A549 (cell line): ENCODE measurements at regions not wholly inside any gene's neighbourhood (a gene's known extent, or its start where the extent isn't known, plus 50 kb on each side); places are given as distances from the start of the nearest gene placed in this dataset.

ENCODE experiments used
- ATAC-seq, 2 experiments: fragments of 200-7000 bp in 1 of 2; fragments of >200 bp in 1 of 2; cut with Nextera tagmentation in 1 of 2; cut with Tn5 transposase in 1 of 2; 3 replicates each; pipeline versions ENCODE4 v1.8.0 to v1.9.1; 2018 to 2020; ENCODE audit warnings: mild to moderate bottlenecking in 1 of 2, moderate library complexity in 1 of 2
- CTCF ChIA-PET: fragments of 300-600 bp; sonication (Branson Sonifier 250); formaldehyde crosslinking; extraction: SDS; loops from one replicate; lab custom pipeline; 2021; ENCODE audit warnings: antibody characterized with exemption, inconsistent platforms; lab: Yijun Ruan, JAX
- POLR2A ChIA-PET: fragments of 350-600 bp; formaldehyde crosslinking; extraction: SDS; loops from one replicate; lab custom pipeline; 2021; ENCODE audit warnings: antibody characterized with exemption, inconsistent platforms; lab: Yijun Ruan, JAX
- DNase-seq, 2 experiments: peaks; one replicate each; pipeline versions ENCODE4 v3.0.0 to v3.0.0-alpha.2; 2011 to 2016; ENCODE audit warnings: low read depth in 1 of 2, low spot score in 1 of 2
- FAIRE-seq: peaks from 2 replicates; lab custom pipeline; 2011; peaks lifted over from hg19 to GRCh38; lab: Jason Lieb, UNC
- H3K27ac ChIP-seq, 2 experiments: fragments of >200 bp; sonication (Bioruptor Twin); formaldehyde crosslinking; 3 replicates each; pipeline ENCODE4 v1.5.1; 2016 to 2017
- H3K4me1 ChIP-seq: fragments of >200 bp; sonication (Bioruptor Twin); formaldehyde crosslinking; 3 replicates; pipeline ENCODE4 v1.6.1; 2016
- H3K4me2 ChIP-seq: fragments of >200 bp; sonication (Bioruptor Twin); formaldehyde crosslinking; 3 replicates; pipeline ENCODE4 v1.6.1; 2016
- H3K4me3 ChIP-seq: fragments of >200 bp; sonication (Bioruptor Twin); formaldehyde crosslinking; 3 replicates; pipeline ENCODE4 v1.5.1; 2016
- H3K9me3 ChIP-seq: fragments of >200 bp; sonication (Bioruptor Twin); formaldehyde crosslinking; 3 replicates; pipeline ENCODE4 v1.6.1; 2016
- BCL3 ChIP-seq: fragments of >200 bp; sonication (Bioruptor Twin); formaldehyde crosslinking; IDR thresholded peaks from 3 replicates; pipeline ENCODE4 v1.6.1; 2016
- BHLHE40 ChIP-seq: IDR thresholded peaks from 2 replicates; pipeline ENCODE4 v1.6.1; 2012; ENCODE audit warnings: low read depth, low read length, inconsistent platforms
- CEBPB ChIP-seq, 2 experiments: fragments of >200 bp in 1 of 2; sonication (Bioruptor Twin) in 1 of 2; formaldehyde crosslinking in 1 of 2; IDR thresholded peaks; 2 replicates each; pipeline ENCODE4 v1.6.1; 2012 to 2016
- CHD4 ChIP-seq: fragments of 200-600 bp; sonication (generic); IDR thresholded peaks from 2 replicates; pipeline ENCODE4 v1.6.1; 2016; ENCODE audit warnings: antibody characterized with exemption, mild to moderate bottlenecking, borderline replicate concordance
- CTCF ChIP-seq: fragments of >200 bp; sonication (Bioruptor Twin); formaldehyde crosslinking; IDR thresholded peaks from 3 replicates; pipeline ENCODE4 v1.5.1; 2016
- EHMT2 ChIP-seq: fragments of 200-600 bp; sonication (generic); IDR thresholded peaks from 2 replicates; pipeline ENCODE4 v1.6.1; 2016; ENCODE audit warnings: antibody characterized with exemption, low read depth, mild to moderate bottlenecking, moderate library complexity
- HOXB13 ChIP-seq: fragments of 250-450 bp; sonication (Bioruptor Pico); IDR thresholded peaks from 2 replicates; pipeline ENCODE4 v1.5.0; 2020; ENCODE audit warnings: low read depth, mild to moderate bottlenecking, moderate library complexity
- JUN ChIP-seq, 2 experiments: fragments of >200 bp; sonication (Bioruptor Twin); formaldehyde crosslinking; IDR thresholded peaks; 2 replicates in 1 of 2; 3 replicates in 1 of 2; pipeline ENCODE4 v1.6.1; 2016 to 2017
- JUNB ChIP-seq: fragments of >200 bp; sonication (Bioruptor Twin); formaldehyde crosslinking; IDR thresholded peaks from 2 replicates; pipeline ENCODE4 v1.6.1; 2016
- MAFK ChIP-seq: fragments of 450-650 bp; IDR thresholded peaks from 2 replicates; pipeline ENCODE4 v1.6.1; 2014; ENCODE audit not compliant: partially characterized antibody
- POLR2A ChIP-seq: IDR thresholded peaks from 2 replicates; pipeline ENCODE4 v1.6.1; 2012; ENCODE audit warnings: mild to moderate bottlenecking, low read length
- RAD21 ChIP-seq, 2 experiments: fragments of >200 bp in 1 of 2; sonication (Bioruptor Twin) in 1 of 2; formaldehyde crosslinking in 1 of 2; IDR thresholded peaks in 1 of 2; conservative IDR thresholded peaks in 1 of 2; 2 replicates in 1 of 2; 3 replicates in 1 of 2; pipeline ENCODE4 v1.6.1; 2012 to 2018; ENCODE audit warnings: inconsistent platforms in 1 of 2
- RARB ChIP-seq: fragments of 250-450 bp; sonication (Bioruptor Pico); IDR thresholded peaks from 2 replicates; pipeline ENCODE4 v1.8.0; 2021; ENCODE audit warnings: mild to moderate bottlenecking, moderate library complexity
- RFX5 ChIP-seq: fragments of 450-650 bp; IDR thresholded peaks from 2 replicates; pipeline ENCODE4 v1.7.1; 2014; ENCODE audit warnings: antibody characterized with exemption, mild to moderate bottlenecking, moderate library complexity
- RNF2 ChIP-seq: fragments of 200-600 bp; sonication (generic); IDR thresholded peaks from 2 replicates; pipeline ENCODE4 v1.6.1; 2016; ENCODE audit warnings: low read depth, mild to moderate bottlenecking, antibody characterized with exemption, moderate library complexity, borderline replicate concordance
- TP53 ChIP-seq: fragments of 250-450 bp; sonication (Bioruptor Pico); IDR thresholded peaks from 2 replicates; pipeline ENCODE4 v1.5.0; 2021; ENCODE audit warnings: mild to moderate bottlenecking, moderate library complexity
- USF2 ChIP-seq: fragments of 450-650 bp; IDR thresholded peaks from 2 replicates; pipeline ENCODE4 v1.6.1; 2014; ENCODE audit warnings: antibody characterized with exemption
- ZNF302 ChIP-seq: fragments of 250-450 bp; sonication (Bioruptor Pico); IDR thresholded peaks from 2 replicates; pipeline ENCODE4 v1.9.0; 2021; ENCODE audit warnings: inconsistent platforms, mild to moderate bottlenecking, moderate library complexity
- WGBS: methylation state at CpG from one replicate; pipeline ENCODE4 v1.1.6; 2017; ENCODE audit errors: missing lambda C conversion rate; 5-methylcytosine and 5-hydroxymethylcytosine counted together

GRCh38 chr10:78787125-78787524, 281.6 kb upstream of the ZMIZ1 start (continued):
- TF ChIP-seq BCL3 (no peak), JUN (IDR thresholded peaks at IDR 0.05) (no peak)

GRCh38 chr10:78794736-78795455, 273.9 kb upstream of the ZMIZ1 start:
- no peaks in the 10 kb centered on the region for H3K4me1 ChIP-seq
- no peak for TF ChIP-seq CHD4
- TF ChIP-seq BCL3: no peak
- no peak for TF ChIP-seq RNF2

GRCh38 chr10:78798976-78799730, 269.6 kb upstream of the ZMIZ1 start:
- Histone ChIP-seq H3K4me1 (no peaks in the 10 kb centered on the region), H3K4me2 (no peak overlapping the region), H3K9me3 (no peaks in the 10 kb centered on the region), H3K27ac (no peak overlapping the region), H3K4me3 (no peak overlapping the region)
- 51% methylated on average over 6 of the region's 6 CpGs for WGBS
- no peak for TF ChIP-seq EHMT2
- no peak for TF ChIP-seq POLR2A
- no peak for TF ChIP-seq TP53 (CRISPR knock-in tag)
- TF ChIP-seq MAFK: no peak
- TF ChIP-seq USF2: no peak
- TF ChIP-seq RAD21 (conservative IDR thresholded peaks at IDR 0.05 in 1 of 2, IDR thresholded peaks at IDR 0.05 in 1 of 2): no peak
- TF ChIP-seq CEBPB (IDR thresholded peaks at IDR 0.05): no peak
- TF ChIP-seq RFX5: no peak
- no peak for TF ChIP-seq BHLHE40
- TF ChIP-seq CTCF: no peak
- TF ChIP-seq JUNB: no peak
- no peak for TF ChIP-seq HOXB13 (CRISPR knock-in tag)
- no peak for TF ChIP-seq ZNF302
- no peak for TF ChIP-seq RARB (CRISPR knock-in tag)
- ATAC-seq (no peak), DNase-seq (no peak), FAIRE-seq (no peak)
- ChIA-PET POLR2A (no interaction called here), CTCF (interaction anchor here (1.2 kb wide), 2 partner anchors 23 to 25 kb away, joined by 3 read pairs; no protein-coding TSS in a partner anchor)

More at GRCh38 chr10:78794736-78795455, 273.9 kb upstream of the ZMIZ1 start:
- CTCF ChIA-PET: interaction anchor here (0.9 to 1.4 kb wide), 4 partner anchors 9 to 584 kb away, joined by 3 to 5 read pairs (median 3); no protein-coding TSS in a partner anchor
- WGBS: 37% methylated on average over 7 of the region's 7 CpGs
- Histone ChIP-seq H3K27ac (no peak overlapping the region), H3K4me3 (no peak overlapping the region), H3K4me2 (no peak overlapping the region), H3K9me3 (peaks cover 18% of the 10 kb centered on the region)
- FAIRE-seq (no peak), ATAC-seq (no peak), DNase-seq (no peak)
- POLR2A ChIA-PET: interaction anchor here (0.6 kb wide), 1 partner anchor 35 kb away, joined by 4 read pairs; no protein-coding TSS in a partner anchor
